UCSD-AML1 (cell line): ENCODE measurements at regions not wholly inside any gene's neighbourhood (a gene's known extent, or its start where the extent isn't known, plus 50 kb on each side); places are given as distances from the start of the nearest gene placed in this dataset.
A peak's percentile ranks its signal among the peaks of the same experiment; 100 is the strongest.

Source experiments
- DNase-seq: peaks from one replicate; lab custom pipeline; 2025; ENCODE audit not compliant: unreplicated experiment; lab: John Stamatoyannopoulos, UW

DNA sequence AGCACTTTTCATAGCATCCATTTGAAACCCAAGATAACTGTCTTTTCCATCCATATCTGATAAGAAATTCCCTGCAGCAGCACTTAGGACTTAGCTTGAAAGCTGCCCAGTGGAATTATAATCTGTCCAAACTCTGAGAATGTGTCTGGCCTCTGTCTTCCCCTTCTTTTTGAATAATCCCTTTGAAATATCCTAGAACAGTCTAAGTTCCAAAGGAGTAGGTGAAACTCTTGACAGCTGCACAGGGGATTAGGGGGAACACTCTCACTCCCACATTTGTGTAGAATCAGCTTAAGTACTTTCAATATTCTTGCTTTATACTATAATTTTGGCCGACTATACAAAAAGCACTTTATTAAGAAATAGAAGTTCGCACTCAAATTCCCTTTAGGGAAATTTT, 157.7 kb downstream of the PAPSS1 start:
- DNase-seq = no peak

DNA sequence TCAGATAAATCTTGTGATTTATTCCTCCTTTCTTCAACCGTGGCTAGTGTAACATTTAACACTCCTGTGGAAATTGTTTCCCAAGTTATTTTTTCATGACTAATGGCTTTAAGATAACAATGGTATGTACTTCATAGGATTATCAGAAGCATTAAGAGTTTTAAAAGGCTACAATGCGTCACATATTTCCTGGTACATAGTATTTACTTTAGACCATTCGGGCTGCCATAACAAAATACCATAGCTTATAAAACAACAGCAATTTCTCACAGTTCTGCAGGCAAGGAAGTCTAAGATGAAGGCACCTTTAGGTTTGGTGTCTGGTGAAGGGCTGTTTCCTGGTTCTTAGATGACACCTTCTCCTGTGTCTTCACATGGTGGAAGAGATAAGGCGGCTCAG, 158.6 kb downstream of the PAPSS1 start:
- no peak for DNase-seq

DNA sequence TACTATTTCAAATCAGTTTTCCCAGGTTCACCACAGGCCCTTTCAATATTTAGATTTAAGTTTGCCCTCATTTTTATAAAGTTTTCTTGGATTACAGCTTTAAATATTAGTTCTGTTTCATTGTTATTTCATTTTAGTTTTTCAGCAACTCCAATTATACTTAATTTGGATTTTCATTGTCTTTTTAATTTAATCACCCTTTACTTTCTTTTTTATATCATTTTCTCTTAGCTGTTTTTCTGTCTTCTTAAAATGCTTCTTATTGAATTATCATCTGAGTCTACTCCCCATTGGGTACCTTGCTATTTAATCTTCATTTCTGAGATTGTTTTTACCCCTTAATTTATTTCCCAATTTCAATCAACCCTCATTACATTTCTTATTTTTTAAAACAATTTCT, 160.4 kb downstream of the PAPSS1 start:
- no peak for DNase-seq

DNA sequence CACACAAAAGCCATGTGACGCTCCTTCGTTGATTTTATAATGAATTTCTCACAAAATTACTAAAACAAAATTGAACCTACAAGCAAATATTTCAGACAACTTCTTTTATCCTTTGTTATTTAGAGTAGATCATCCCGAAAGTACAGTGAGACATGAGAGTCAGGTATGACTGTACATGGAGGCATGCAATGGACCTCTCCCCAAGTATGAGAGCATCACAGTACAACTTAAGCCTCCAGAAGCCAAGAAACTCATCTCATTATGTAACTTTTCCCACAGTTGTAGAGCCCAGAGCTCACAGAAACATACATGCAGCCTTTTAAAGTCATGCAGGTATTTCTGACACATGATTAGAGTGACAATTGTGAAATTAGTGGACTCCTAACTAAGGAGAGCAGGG, 167.7 kb downstream of the PAPSS1 start:
- DNase-seq = no peak

DNA sequence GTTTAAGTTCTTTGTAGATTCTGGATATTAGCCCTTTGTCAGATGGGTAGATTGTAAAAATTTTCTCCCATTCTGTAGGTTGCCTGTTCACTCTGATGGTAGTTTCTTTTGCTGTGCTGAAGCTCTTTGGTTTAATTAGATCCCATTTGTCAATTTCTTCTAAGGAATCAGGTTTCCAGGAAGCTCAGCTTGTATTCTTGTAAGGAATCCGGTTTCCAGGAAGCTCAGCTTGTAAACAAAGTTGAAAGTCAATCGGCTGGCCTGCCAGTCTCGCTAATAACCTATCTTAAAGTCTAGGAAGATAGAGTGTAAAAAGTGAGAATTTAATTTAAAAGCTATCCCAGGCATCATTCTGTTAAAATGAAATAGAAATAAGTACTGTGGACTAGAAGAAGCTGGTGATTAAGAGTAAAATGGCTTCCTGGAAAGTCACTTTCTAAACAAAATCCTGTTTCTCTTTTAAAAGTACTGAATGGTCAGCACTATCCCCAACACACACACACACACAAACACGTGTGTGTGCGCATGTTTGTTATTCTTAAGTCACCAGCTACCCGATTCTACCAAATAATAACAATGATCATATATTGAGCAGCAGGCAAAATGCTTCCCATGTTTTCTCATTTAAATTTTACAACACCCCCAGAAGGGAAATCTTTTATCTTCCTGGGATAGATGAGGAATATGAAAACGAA, 171.7 kb downstream of the PAPSS1 start:
- no peak for DNase-seq

DNA sequence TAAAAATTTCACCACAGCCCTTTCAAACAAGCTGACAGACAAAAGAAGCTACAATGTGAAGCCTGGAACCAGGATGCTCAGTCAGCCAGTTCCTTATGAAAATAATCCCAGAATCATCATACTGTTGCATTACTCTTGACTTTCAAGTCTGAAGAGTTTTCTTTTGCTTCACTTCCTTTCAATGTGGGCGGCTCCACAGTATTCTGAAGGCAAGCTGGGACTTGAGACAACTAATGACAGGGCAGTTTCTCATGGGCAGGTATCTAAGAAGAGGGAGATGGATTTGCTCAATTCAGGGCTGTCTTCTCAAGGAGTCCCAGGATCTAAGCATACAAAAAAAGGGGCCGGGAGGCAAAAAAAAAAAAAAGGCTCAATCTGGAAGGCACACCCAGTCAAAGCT, 173.4 kb downstream of the PAPSS1 start:
- DNase-seq = no peak

DNA sequence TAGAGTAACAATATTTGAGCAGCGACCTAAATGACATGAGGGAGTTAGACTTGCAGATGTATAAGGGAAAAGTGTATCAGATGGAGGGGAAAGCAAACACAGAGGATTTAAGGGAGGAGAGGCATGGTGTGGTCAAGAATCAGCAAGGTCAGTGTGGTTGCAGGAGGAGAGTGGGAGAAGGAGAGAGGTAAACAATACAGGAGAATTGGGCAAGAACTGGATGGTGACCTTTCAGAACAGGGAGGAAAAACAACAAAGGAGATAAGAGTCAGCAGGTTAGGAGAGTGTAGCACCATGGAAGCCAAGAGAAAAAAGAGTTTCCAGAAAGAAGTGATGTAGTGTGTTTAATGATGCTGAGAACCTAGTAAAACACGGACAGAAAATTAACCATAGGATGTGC, 178.5 kb downstream of the PAPSS1 start:
- no peak for DNase-seq

DNA sequence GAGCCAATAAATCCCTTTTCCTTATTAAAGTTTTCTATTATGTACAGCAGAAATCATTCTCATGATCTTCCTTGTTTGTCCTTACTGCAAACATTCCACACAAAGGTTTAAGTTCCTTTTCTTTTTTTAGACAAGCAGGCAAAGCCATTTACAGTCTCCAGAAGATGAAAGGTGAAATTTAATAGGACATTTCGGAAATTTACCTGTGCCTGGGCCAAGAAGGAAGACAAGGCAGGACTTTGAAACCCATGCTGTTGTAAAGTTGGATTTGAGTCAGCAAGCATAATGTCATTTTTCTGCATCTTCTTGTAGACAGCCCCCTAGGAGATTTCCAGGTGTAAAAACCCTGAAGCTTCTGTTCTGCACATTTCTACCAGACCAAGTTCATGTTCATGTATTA, 188.1 kb downstream of the PAPSS1 start:
- no peak for DNase-seq

DNA sequence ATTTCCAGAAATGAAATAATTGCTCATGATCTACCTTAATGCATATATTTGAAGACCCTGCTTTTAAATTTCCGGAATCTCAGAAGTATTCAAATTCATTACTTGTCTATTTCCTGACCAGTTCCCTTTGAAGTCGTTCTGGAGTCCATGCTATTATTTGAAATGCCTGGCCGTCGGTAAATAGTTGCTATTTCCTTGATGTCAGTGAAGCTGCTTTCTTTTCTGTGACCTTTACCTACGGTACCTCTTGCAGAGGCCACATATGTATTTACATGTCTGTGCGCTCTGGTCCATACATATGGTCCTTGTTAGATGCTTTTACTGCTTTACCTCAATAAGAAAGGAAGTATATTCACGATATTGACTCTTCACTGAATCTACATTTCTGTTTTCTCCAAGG, 199.7 kb downstream of the PAPSS1 start:
- no peak for DNase-seq

DNA sequence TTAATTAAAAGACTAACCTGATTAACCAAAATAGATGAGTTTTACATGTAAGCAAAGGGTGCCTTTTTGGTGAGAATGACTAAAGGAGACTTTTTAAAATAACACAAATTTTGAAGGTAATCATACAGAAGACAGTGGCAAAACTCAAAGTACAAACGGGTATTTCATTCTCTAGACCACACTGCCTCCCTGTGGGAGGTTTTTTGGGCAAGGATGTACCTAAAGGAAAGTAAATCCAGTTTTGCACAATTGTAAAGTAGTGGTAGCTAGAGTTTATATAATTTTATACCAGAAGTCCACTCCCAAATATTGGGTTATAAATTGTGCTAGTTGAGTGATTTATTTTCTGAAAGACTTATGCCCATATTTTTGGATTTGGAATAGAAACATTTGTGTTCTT, 201.0 kb downstream of the PAPSS1 start:
- DNase-seq = no peak

DNA sequence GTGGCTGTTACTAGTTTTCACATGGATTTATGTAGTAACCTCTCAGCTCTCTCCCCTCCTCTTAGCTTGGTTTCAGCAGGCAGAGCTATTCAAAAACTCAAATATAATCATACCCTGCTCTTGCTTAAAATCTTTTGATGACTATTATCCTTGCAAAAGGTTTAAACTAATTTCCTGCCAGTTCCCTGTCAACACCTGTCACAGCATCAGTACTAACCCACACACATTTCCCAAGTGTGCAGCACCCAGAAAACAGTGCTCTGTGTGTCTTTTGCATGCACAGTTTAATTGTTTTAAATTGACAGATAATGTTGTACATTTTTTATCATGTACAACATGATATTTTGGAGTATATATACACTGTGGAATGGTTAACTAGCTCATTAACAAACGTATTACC, 202.0 kb downstream of the PAPSS1 start:
- DNase-seq = no peak

DNA sequence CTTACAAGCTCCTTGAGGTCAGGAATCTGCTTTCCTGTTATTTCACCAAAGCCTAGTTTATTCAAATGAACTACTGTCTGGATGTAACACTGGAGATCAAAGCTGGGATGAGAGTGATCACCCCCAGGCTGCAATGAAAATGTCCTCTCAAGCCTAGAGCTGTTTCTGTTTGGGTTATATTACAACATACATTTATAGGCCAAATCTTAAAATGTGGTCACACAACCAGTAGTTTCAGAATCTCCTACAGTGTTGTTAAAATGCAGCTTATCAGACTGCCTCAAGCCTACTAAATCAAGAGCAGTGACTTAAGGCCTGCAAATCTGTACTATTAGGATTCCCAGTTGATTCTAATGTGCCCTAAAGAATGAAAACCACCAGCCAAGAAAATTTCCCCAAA, 207.5 kb downstream of the PAPSS1 start:
- DNase-seq = no peak

DNA sequence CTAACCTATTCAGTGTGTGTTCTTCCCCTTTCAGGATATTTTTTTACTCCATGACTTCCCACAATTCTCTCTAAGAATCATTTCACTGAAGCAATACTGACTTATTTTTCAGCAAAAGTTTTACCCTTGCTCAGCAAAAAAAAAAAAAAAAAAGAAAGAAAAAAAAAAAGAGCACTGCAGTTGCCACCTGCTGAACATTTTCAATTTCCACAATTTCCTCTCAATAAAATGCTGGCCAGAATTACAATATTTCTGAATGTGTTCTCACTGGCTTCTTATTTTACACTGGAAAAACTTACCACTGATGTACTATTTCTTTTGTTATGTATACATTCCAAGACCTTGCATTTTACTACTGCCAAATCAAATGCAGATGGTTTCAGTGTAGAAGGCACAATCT, 210.4 kb downstream of the PAPSS1 start:
- DNase-seq = no peak

DNA sequence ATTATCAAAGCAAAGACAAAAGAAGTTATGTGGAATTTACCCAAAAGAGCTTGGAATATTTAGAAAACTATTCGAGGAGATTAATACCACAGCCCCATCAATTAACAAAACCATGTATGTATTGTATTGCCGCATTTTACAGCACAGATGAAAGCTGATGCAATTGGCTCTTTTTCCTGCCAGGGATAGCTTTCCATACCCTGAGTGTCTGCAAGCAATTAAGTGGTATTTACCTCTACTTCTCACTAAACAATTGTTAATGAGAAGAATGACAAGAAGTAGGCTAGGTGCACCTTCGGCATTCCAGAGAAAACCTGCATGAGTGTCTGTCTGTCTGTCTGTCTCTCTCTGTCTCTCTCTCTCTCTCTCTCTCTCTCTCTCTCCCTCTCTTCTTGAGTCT, 219.5 kb downstream of the PAPSS1 start:
- no peak for DNase-seq

DNA sequence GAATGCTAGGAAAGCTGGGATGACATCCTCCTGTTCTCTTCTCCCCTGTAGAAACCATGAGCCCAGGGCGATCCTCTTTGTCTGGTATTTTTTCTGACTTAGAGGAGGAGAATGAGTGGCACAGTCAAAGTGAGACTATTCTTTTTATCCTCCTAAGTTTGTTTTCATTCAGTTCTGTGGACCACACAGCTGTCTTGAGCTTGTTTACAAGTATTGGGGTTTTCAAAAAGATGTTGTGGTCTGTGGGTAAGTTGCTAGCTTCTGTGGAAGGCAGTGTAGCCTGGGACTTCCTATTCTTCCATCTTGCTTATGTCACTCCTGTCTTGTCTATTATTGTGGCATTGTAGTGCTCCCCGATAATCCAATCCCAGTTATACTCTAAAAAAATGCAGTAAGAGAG, 223.0 kb downstream of the PAPSS1 start:
- DNase-seq = no peak

DNA sequence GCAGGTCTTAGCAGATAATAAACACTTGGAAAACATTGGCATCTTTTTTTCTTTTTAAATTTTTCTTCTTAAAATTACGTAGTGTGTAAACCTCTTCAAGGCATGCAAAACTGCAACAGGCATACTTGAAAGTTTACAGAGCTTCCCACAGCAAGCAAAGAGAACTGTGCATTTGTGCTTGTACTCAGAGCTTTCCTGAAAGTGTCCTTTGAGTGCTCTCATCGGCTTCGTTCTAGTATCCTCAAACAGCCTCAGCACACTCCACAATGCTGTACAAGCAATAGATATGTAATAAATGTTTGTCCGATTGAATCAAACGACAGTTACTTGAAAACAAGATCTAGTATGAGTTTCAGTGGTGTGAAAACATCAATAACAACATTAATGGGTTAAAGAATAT, 227.5 kb downstream of the PAPSS1 start:
- DNase-seq = no peak

DNA sequence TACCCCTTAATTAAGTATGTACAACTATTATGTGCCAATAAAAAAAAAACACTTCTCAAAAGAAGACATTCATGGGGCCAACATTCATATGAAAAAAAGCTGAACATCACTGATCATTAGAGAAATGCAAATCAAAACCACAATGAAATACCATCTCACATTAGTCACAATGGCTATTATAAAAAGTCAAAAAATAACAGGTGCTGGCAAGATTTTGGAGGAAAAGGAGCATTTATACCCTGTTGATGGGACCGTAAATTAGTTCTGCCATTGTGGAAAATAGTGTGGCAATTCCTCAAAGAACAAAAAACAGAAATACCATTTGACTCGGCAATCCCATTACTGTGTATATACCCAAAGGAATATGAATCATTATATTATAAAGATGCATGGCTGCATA, 229.9 kb downstream of the PAPSS1 start:
- no peak for DNase-seq

DNA sequence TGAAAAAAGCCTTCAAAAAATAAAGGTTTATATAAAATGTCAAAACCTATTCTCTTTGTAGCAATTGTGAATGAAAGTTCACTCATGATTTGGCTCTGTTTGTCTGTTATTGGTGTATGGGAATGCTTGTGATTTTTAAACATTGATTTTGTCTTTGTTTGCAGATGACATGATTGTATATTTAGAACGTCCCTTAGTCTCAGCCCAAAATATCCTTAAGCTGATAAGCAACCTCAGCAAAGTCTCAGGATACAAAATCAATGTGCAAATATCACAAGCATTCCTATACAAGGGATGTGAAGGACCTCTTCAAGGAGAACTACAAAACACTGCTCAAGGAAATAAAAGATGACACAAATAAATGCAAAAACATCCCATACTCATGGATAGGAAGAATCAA, 236.4 kb downstream of the PAPSS1 start:
- DNase-seq = peak; percentile 17

DNA sequence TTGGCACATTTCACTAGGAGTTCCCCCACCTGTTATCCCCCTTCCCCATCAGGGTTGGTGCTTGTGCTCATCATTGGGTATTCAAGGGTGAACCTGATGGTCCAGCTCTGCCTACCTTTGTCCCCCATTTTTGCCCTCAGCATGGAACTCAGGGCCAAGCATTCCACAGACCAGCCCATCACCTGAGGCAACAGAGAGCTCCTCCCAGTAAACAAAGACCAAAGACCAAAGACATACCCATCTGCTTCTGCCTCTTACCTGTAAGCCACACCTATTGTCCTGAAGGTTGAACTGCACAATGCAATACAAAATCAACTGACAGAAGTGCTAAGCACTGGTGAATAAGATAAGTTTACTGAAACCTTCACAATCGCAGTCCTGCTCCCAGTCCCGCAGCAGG, 237.5 kb downstream of the PAPSS1 start:
- DNase-seq = no peak

DNA sequence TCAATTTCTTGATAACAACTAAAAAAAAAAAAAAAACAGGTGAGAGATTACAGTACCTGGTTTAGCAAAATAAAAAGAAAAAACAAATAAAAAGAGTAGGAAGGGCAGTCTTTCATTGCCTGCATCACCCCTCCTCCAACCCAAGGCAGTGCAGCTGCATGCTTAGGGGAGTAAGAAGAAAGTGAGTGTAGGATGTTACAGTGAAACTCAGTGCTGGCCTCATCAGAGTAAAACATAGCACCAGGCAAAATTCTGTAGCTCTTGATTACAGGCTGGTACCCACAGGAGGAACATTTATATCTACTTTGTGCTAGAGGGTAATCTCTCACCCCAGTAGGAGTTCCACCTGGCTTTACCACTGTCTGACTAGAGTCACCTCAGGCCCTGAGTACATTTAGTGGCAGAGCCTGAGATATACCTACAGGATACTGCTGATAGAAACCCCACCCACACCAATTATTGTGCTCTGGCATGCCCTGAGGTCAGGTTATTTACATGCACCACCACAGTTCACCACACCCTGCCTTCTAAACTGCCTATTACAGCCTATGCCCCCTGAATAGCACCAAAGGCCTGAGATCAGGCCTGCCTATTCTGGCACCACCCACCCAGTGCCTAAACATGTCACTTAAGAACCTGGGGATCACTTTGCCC, 241.6 kb downstream of the PAPSS1 start:
- DNase-seq = no peak

DNA sequence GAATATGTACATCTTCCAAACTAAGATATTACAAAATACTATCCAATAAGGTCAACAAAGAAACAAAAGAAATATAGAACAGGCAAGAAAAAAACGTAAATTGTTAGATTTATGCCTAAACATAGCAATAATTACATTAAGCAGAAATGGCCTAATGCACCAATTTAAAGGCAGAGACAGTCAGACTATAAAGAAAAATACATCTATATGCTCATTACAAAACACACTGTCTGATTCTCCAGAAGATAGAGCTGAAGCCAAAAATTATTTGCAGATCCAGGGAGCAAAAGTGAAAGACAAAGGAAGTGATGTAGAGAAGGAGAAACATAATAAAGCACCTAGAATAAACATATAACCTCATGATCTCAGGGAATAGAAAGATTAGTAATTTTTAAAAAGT, 246.9 kb downstream of the PAPSS1 start:
- DNase-seq = no peak

DNA sequence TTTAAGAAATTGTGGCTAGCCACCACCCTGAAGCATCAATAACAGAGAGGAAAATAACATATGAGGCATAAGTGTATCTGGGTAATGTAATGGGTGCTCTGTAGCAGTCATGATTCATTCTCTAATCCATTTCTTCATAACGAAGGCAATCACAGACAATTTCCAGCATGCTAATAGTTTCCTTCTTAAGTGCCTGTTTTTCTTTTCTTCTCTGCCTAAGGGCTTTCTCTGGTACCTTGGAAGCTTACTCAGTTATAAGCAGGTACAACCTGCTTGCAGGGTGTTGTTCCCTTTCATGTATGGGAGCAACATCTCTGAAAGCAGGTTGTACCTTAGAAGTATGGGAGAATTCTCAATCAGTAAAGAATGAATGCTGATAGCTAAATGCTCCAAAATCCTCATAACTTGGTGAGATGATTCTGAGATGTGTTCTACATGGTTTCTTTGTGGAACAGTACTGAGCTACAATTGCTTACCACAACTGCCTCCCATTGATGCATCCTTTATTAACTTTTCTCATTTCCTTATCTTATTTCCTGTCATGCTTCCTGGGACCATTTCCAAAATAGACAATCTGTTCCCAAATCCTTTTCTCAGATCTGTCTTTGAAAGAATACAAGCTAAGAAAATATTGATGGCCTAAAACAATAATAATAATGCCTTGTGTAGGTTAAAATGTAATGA, 247.6 kb downstream of the PAPSS1 start:
- DNase-seq = no peak

DNA sequence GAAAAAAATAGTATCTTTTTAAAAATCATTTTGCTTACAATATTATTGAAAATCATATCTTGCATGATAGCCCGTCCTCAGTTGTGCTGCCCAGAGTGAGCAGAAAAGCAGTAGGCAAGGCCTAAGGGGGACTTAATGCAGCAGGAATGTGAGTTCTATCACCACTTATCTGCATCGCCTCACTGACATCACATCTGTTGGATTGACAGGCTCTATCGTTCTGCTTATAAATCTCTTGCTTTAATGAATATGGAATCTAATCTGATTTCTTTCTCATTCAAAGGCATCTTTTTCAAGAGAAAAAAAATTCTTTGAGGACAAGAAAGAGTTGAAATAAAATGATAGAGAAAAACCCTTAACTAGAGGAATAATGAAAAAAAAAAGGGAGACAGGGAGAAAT, 249.9 kb downstream of the PAPSS1 start:
- DNase-seq = no peak
